B cell (primary cell): ENCODE measurements at regions not wholly inside any gene's neighbourhood (a gene's known extent, or its start where the extent isn't known, plus 50 kb on each side); places are given as distances from the start of the nearest gene placed in this dataset.

ENCODE experiments used
- ATAC-seq: fragments of 200-7000 bp; cut with Tn5 transposase; one replicate; pipeline ENCODE4 v1.10.0; 2021; ENCODE audit warnings: low read depth, mild to moderate bottlenecking, moderate number of reproducible peaks, moderate library complexity
- CTCF ChIA-PET: fragments of 350-600 bp; sonication (Branson Sonifier 250); formaldehyde crosslinking; loops from one replicate; lab custom pipeline; 2021; ENCODE audit warnings: antibody characterized with exemption, inconsistent platforms; lab: Charles Lee
- POLR2A ChIA-PET: fragments of 350-600 bp; sonication (Branson Sonifier 250); formaldehyde crosslinking; loops from one replicate; lab custom pipeline; 2021; ENCODE audit warnings: antibody characterized with exemption; lab: Charles Lee
- DNase-seq: peaks from one replicate; pipeline ENCODE4 v3.0.0; 2013
- H2AFZ ChIP-seq: 2 replicates; pipeline ENCODE4 v1.6.1; 2012; ENCODE audit warnings: mild to moderate bottlenecking, low read depth, low read length; ENCODE audit not compliant: insufficient read depth, poor library complexity, severe bottlenecking
- H3K27ac ChIP-seq, 2 donors: 1 replicate in 1 of 2; 2 replicates in 1 of 2; pipeline ENCODE4 v1.5.1; 2012 to 2013; ENCODE audit warnings: low read length in 2 of 2, mild to moderate bottlenecking in 2 of 2, moderate library complexity in 1 of 2
- H3K27me3 ChIP-seq, 4 experiments: fragments of 200-600 bp in 1 of 4; sonication (generic) in 1 of 4; replicated peaks in 1 of 4; 1 replicate in 2 of 4; 2 replicates in 2 of 4; pipeline versions ENCODE4 v1.6.1 to v1.7.0; 2013 to 2016; ENCODE audit warnings: low read length in 3 of 4, mild to moderate bottlenecking in 2 of 4, mixed read lengths in 1 of 4, moderate library complexity in 1 of 4; ENCODE audit not compliant: insufficient read depth in 4 of 4, control insufficient read depth in 3 of 4; ENCODE audit errors: control extremely low read depth in 1 of 4
- H3K36me3 ChIP-seq, 2 experiments: replicated peaks in 1 of 2; 1 replicate in 1 of 2; 2 replicates in 1 of 2; pipeline versions ENCODE4 v1.6.1 to v1.7.1; 2013; ENCODE audit warnings: low read length in 1 of 2; ENCODE audit not compliant: insufficient read depth in 2 of 2, control insufficient read depth in 1 of 2; ENCODE audit errors: control extremely low read depth in 1 of 2, extremely low read depth in 1 of 2
- H3K4me1 ChIP-seq, 2 donors: fragments of 200-600 bp in 1 of 2; sonication (generic) in 1 of 2; 1 replicate in 1 of 2; 2 replicates in 1 of 2; pipeline versions ENCODE4 v1.5.1 to v1.6.1; 2013 to 2017; ENCODE audit warnings: low read length in 2 of 2; ENCODE audit not compliant: control insufficient read depth in 2 of 2, insufficient read depth in 2 of 2
- H3K4me2 ChIP-seq: replicated peaks from 2 replicates; pipeline ENCODE3; 2012; ENCODE audit warnings: mild to moderate bottlenecking, low read depth, low read length; ENCODE audit not compliant: poor library complexity, severe bottlenecking
- H3K4me3 ChIP-seq, 5 experiments: fragments of 200-600 bp in 1 of 5; sonication (generic) in 1 of 5; 1 replicate in 3 of 5; 2 replicates in 2 of 5; pipeline versions ENCODE4 v1.5.1 to v1.7.0; 2011 to 2016; ENCODE audit warnings: low read length in 4 of 5, mild to moderate bottlenecking in 4 of 5, low read depth in 2 of 5, control low read depth in 1 of 5, moderate library complexity in 1 of 5; ENCODE audit not compliant: insufficient read depth in 1 of 5; ENCODE audit errors: control extremely low read depth in 1 of 5, extremely low read depth in 1 of 5
- H3K79me2 ChIP-seq: fragments of 200-600 bp; sonication (generic); one replicate; pipeline ENCODE4 v1.6.0; 2016; ENCODE audit warnings: low read length; ENCODE audit not compliant: control insufficient read depth, insufficient read depth
- H3K9ac ChIP-seq: fragments of 200-600 bp; sonication (generic); 2 replicates; pipeline ENCODE4 v1.6.1; 2017; ENCODE audit warnings: mild to moderate bottlenecking, low read length, moderate library complexity
- H3K9me3 ChIP-seq, 3 donors: one replicate each; pipeline versions ENCODE4 v1.6.1 to v1.7.1; 2013; ENCODE audit warnings: low read length in 2 of 3; ENCODE audit not compliant: control insufficient read depth in 2 of 3, insufficient read depth in 1 of 3; ENCODE audit errors: control extremely low read depth in 1 of 3
- H4K20me1 ChIP-seq: 2 replicates; pipeline ENCODE4 v1.6.0; 2012; ENCODE audit warnings: mild to moderate bottlenecking, low read length; ENCODE audit not compliant: insufficient read depth, control insufficient read depth, poor library complexity, severe bottlenecking
- H3K27ac Mint-ChIP-seq: one replicate; pipeline ENCODE4 v1.8.0; 2021; ENCODE audit warnings: mixed read lengths
- H3K27me3 Mint-ChIP-seq: one replicate; pipeline ENCODE4 v1.8.0; 2021; ENCODE audit warnings: mixed read lengths
- H3K4me1 Mint-ChIP-seq: one replicate; pipeline ENCODE4 v1.8.0; 2021; ENCODE audit warnings: mixed read lengths
- H3K4me3 Mint-ChIP-seq: one replicate; pipeline ENCODE4 v1.8.0; 2021; ENCODE audit warnings: mixed read lengths
- H3K9me3 Mint-ChIP-seq: one replicate; pipeline ENCODE4 v1.8.0; 2022; ENCODE audit warnings: mixed read lengths; ENCODE audit not compliant: insufficient read depth
- EZH2 ChIP-seq: IDR thresholded peaks from 2 replicates; pipeline ENCODE4 v1.6.1; 2012; ENCODE audit warnings: borderline replicate concordance, low read depth, mild to moderate bottlenecking, moderate library complexity, low read length; ENCODE audit not compliant: insufficient read depth, poor library complexity, severe bottlenecking
- WGBS: methylation state at CpG from one replicate; pipeline ENCODE4 v1.1.5; 2013; ENCODE audit warnings: missing lambda C conversion rate; ENCODE audit not compliant: insufficient coverage; 5-methylcytosine and 5-hydroxymethylcytosine counted together
- intact Hi-C: fragments of 100-400 bp; cut with micrococcal nuclease; formaldehyde crosslinking; loops from one replicate; pipeline ENCODE4 v1.10.0; 2022
- TF ChIP-seq, protein P1 (sequence below): fragments of 200-600 bp; IDR thresholded peaks from one replicate; pipeline ENCODE4 v1.8.0; 2022; ENCODE audit warnings: antibody characterized with exemption, mild to moderate bottlenecking

DNA sequence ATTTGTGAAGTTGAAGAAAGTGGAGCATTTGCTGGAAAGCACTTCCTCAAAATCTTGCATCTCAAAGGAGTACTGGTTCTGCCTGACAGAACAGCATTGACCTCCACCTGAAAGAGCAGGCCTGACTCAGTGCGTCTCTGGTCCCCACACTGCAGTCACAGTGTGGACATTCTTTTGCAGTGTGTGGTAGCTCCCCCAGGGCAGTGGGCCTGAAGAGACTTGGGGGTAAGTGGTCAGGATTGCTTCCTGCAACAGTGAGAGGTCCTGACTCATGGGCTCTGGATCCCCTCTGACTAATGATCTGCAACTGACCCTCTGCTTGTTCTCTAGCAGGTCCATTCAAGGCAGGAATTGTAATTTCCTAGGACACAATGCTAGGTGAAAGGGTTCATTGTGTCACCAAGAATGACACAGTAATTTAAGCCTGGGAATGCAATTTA, 204.9 kb upstream of the KCNJ16 start:
- intact Hi-C loops, result no loop called here
- H3K4me2 ChIP-seq, result no peak overlapping the region

DNA sequence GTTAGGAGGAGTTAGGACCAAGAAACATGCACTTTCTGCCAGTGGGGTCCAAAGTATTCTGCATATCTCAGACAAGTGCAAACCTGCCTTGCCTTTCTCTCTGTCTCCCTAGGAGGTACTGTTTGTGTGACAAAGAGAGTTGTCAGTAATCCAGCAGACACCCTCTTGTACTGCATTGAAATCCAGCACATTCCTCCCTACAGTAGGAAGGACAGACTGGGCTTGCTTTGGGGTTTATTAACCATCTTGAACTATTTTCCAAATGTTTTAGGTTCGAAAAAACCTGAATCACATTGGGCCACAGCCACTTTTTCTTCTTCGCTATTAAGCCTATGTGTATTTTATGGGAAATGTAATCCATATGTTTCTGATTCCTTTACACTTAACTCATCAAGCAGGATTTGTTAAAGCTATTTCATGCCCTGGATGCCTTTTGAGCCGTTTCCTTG, 204.2 kb upstream of the KCNJ16 start:
- Mint-ChIP-seq H3K27me3 (no peaks in the 10 kb centered on the region), H3K9me3 (no peaks in the 10 kb centered on the region), H3K4me3 (no peak overlapping the region), H3K4me1 (no peaks in the 10 kb centered on the region), H3K27ac (no peak overlapping the region)
- CTCF ChIA-PET, result no interaction called here
- no CpG with 5 or more reads among the region's 3 CpGs for WGBS
- Histone ChIP-seq H3K4me3 (no peak overlapping the region), H3K36me3 (no peaks in the 10 kb centered on the region), H4K20me1 (no peaks in the 10 kb centered on the region), H3K4me2 (no peak overlapping the region), H3K9me3 (peaks cover 0 to 7% (median 1%) of the 10 kb centered on the region in 3 donors), H3K27ac (no peak overlapping the region), H2AFZ (no peak overlapping the region), H3K9ac (no peak overlapping the region), H3K79me2 (no peaks in the 10 kb centered on the region), H3K4me1 (no peaks in the 10 kb centered on the region), H3K27me3 (no peaks in the 10 kb centered on the region)
- TF ChIP-seq, protein P1, sequence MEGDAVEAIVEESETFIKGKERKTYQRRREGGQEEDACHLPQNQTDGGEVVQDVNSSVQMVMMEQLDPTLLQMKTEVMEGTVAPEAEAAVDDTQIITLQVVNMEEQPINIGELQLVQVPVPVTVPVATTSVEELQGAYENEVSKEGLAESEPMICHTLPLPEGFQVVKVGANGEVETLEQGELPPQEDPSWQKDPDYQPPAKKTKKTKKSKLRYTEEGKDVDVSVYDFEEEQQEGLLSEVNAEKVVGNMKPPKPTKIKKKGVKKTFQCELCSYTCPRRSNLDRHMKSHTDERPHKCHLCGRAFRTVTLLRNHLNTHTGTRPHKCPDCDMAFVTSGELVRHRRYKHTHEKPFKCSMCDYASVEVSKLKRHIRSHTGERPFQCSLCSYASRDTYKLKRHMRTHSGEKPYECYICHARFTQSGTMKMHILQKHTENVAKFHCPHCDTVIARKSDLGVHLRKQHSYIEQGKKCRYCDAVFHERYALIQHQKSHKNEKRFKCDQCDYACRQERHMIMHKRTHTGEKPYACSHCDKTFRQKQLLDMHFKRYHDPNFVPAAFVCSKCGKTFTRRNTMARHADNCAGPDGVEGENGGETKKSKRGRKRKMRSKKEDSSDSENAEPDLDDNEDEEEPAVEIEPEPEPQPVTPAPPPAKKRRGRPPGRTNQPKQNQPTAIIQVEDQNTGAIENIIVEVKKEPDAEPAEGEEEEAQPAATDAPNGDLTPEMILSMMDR, result no peak
- TF ChIP-seq EZH2, result no peak
- DNase-seq (no peak), ATAC-seq (no peak)
- intact Hi-C loops, result no loop called here
- POLR2A ChIA-PET, result no interaction called here

More for the DNA sequence above, 204.9 kb upstream of the KCNJ16 start:
- H3K4me3 ChIP-seq, result no peak overlapping the region
- H3K27ac ChIP-seq, result no peak overlapping the region
- TF ChIP-seq, protein P1, result no peak
- TF ChIP-seq EZH2, result no peak
- H3K4me3 Mint-ChIP-seq, result no peak overlapping the region
- H4K20me1 ChIP-seq, result no peaks in the 10 kb centered on the region
- no peaks in the 10 kb centered on the region for H3K4me1 ChIP-seq
- ChIA-PET CTCF (interaction anchor here (0.6 kb wide), 1 partner anchor 42 kb away, joined by 4 read pairs; no protein-coding TSS in a partner anchor), POLR2A (no interaction called here)
- DNase-seq, result no peak
- no peaks in the 10 kb centered on the region for H3K27me3 Mint-ChIP-seq
- WGBS, result 50% methylated on average over 1 of the region's 1 CpG
- H3K9me3 ChIP-seq, result peaks cover 0 to 7% (median 1%) of the 10 kb centered on the region in 3 donors
- no peaks in the 10 kb centered on the region for H3K79me2 ChIP-seq
- H3K4me1 Mint-ChIP-seq, result no peaks in the 10 kb centered on the region
- ATAC-seq, result no peak
- H3K9me3 Mint-ChIP-seq, result no peaks in the 10 kb centered on the region
- H3K27me3 ChIP-seq, result no peaks in the 10 kb centered on the region
- H2AFZ ChIP-seq, result no peak overlapping the region
- H3K27ac Mint-ChIP-seq, result no peak overlapping the region
- no peaks in the 10 kb centered on the region for H3K36me3 ChIP-seq
- H3K9ac ChIP-seq, result no peak overlapping the region
